ENCODE measurements at regions not wholly inside any gene's neighbourhood (a gene's known extent, or its start where the extent isn't known, plus 50 kb on each side); places are given as distances from the start of the nearest gene placed in this dataset.
"Not testable (repeated sequence)": the region's sequence is repeated elsewhere in the genome, so short reads cannot be mapped to it uniquely, and the experiment has no call there.

DNA sequence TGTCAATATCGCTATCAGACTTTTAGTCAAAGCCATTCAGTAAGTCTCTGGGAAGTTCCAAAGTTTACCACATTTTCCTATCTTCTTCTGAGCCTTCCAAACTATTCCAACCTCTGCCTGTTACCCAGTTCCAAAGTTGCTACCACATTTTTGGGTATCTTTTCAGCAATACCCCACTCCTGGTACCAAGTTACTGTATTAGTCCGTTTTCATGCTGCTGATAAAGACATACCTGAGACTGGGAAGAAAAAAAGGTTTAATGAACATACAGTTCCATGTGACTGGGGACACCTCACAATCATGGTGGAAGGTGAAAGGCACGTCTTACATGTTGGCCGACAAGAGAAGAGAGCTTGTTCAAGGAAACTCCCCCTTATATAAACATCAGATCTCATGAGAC, 307.2 kb downstream of the OXSM start:
- not testable (repeated sequence) for H3K79me1 ChIP-seq (ENCODE audit: low read length); H3K23ac ChIP-seq (ENCODE audit: low read length); H3K79me2 ChIP-seq (ENCODE audit: control insufficient read depth, insufficient read depth, low read length); H3K56ac ChIP-seq (ENCODE audit: low read length); H4K5ac ChIP-seq (ENCODE audit: low read length); H3K4me3 ChIP-seq (ENCODE audit: low read length); H3K27ac ChIP-seq (ENCODE audit: low read depth, low read length); H2BK15ac ChIP-seq (replicated peaks; ENCODE audit: low read depth); H3K18ac ChIP-seq (ENCODE audit: low read length); H3K36me3 ChIP-seq (ENCODE audit: control insufficient read depth, insufficient read depth, low read length); H2BK120ac ChIP-seq (ENCODE audit: low read depth, low read length); H3K4me1 ChIP-seq (ENCODE audit: control insufficient read depth, low read depth, low read length); H3K27me3 ChIP-seq (ENCODE audit: insufficient read depth, low read length, poor library complexity); H3K9ac ChIP-seq (ENCODE audit: low read length); H2AK5ac ChIP-seq (ENCODE audit: low read length); DNase-seq; H3K4me2 ChIP-seq (ENCODE audit: low read length); H3K4ac ChIP-seq (ENCODE audit: low read depth, low read length); H2BK5ac ChIP-seq (ENCODE audit: low read length); H4K8ac ChIP-seq (ENCODE audit: low read depth, low read length)
- WGBS (ENCODE audit: extremely low coverage, insufficient coverage, low lambda C conversion rate), result no CpG with 5 or more reads among the region's 4 CpGs

DNA sequence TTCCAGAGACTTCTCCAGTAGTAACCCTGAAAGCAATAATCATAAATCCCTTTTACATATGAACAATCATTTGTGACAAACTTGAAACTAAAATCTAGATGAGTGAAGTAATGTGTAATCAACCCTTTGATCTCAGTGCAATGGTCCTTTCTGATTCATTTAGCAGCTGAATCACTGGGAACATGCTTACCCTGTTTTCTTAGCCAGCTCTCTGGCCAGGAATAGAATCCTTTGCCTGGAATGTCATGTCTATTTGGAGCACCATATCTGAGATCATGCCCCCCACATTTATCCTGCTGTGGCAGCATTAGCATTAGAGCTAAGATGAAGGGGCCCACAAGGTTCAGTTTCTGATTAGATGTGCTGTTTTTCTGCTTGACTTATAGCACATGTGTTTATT, 309.8 kb downstream of the OXSM start:
- Histone ChIP-seq H3K36me3 (ENCODE audit: control insufficient read depth, insufficient read depth, low read length) (no peaks in the 10 kb centered on the region), H2BK120ac (ENCODE audit: low read depth, low read length) (no peak overlapping the region), H3K56ac (ENCODE audit: low read length) (no peak overlapping the region), H3K4me2 (ENCODE audit: low read length) (no peak overlapping the region), H3K27ac (ENCODE audit: low read depth, low read length) (no peak overlapping the region), H2BK15ac (replicated peaks; ENCODE audit: low read depth) (no peak overlapping the region), H2BK5ac (ENCODE audit: low read length) (no peak overlapping the region), H3K79me1 (ENCODE audit: low read length) (no peaks in the 10 kb centered on the region), H3K9ac (ENCODE audit: low read length) (no peak overlapping the region), H2AK5ac (ENCODE audit: low read length) (no peak overlapping the region), H3K18ac (ENCODE audit: low read length) (no peak overlapping the region), H3K4ac (ENCODE audit: low read depth, low read length) (no peak overlapping the region), H3K79me2 (ENCODE audit: control insufficient read depth, insufficient read depth, low read length) (no peaks in the 10 kb centered on the region), H3K4me1 (ENCODE audit: control insufficient read depth, low read depth, low read length) (no peaks in the 10 kb centered on the region), H4K5ac (ENCODE audit: low read length) (no peak overlapping the region), H3K27me3 (ENCODE audit: insufficient read depth, low read length, poor library complexity) (no peaks in the 10 kb centered on the region), H3K4me3 (ENCODE audit: low read length) (no peak overlapping the region), H3K23ac (ENCODE audit: low read length) (no peak overlapping the region), H4K8ac (ENCODE audit: low read depth, low read length) (no peak overlapping the region)
- peak; percentile 29 for DNase-seq

DNA sequence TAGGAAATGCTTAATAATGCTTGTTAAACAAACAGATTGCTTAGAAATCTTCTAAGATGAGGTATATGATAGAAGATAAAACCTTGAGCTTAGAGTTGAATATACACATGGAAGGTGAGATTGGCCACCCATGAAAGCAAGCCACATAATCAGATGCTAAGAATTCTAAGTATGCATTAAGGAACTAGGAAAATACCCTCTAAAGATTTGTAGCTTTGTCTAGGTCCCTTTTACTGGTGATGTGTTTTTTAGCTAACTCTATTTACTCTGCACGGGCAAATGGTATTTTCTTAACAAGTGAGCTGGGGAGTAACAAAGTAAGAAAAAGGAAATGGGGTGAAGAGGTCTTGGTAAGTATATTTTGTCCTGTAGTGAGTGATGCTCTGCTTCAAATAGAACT, 310.3 kb downstream of the OXSM start:
- Histone ChIP-seq H3K4ac (ENCODE audit: low read depth, low read length) (no peak overlapping the region), H3K4me1 (ENCODE audit: control insufficient read depth, low read depth, low read length) (no peaks in the 10 kb centered on the region), H3K27ac (ENCODE audit: low read depth, low read length) (no peak overlapping the region), H3K9ac (ENCODE audit: low read length) (no peak overlapping the region), H3K56ac (ENCODE audit: low read length) (no peak overlapping the region), H3K18ac (ENCODE audit: low read length) (no peak overlapping the region), H2BK15ac (replicated peaks; ENCODE audit: low read depth) (no peak overlapping the region), H3K4me3 (ENCODE audit: low read length) (no peak overlapping the region), H3K4me2 (ENCODE audit: low read length) (no peak overlapping the region), H4K8ac (ENCODE audit: low read depth, low read length) (no peak overlapping the region), H3K27me3 (ENCODE audit: insufficient read depth, low read length, poor library complexity) (no peaks in the 10 kb centered on the region), H3K36me3 (ENCODE audit: control insufficient read depth, insufficient read depth, low read length) (no peaks in the 10 kb centered on the region), H2AK5ac (ENCODE audit: low read length) (no peak overlapping the region), H3K79me2 (ENCODE audit: control insufficient read depth, insufficient read depth, low read length) (no peaks in the 10 kb centered on the region), H3K79me1 (ENCODE audit: low read length) (no peaks in the 10 kb centered on the region), H3K23ac (ENCODE audit: low read length) (no peak overlapping the region), H4K5ac (ENCODE audit: low read length) (no peak overlapping the region), H2BK5ac (ENCODE audit: low read length) (no peak overlapping the region), H2BK120ac (ENCODE audit: low read depth, low read length) (no peak overlapping the region)
- WGBS (ENCODE audit: extremely low coverage, insufficient coverage, low lambda C conversion rate), result no CpG with 5 or more reads among the region's 1 CpG
- no peak for DNase-seq

DNA sequence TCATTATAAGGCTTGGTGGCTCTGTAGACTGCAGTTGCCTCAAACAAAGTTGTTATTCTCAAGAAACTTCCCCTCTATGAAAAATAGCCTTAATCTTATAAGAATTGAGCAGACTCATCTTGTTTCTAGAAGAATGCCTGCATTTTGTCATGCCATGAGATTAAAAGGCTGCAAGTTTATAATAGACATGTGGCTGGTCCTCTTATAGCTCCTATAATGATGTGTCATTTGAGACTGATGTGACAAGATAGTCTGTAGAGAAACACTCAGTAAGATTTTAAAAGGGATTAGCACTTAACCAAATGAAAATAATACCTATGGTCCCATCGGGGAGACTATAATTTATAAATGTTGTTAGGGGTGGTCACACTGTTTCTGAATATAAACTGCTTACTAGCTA, 312.5 kb downstream of the OXSM start:
- no peaks in the 10 kb centered on the region for H3K79me1 ChIP-seq (ENCODE audit: low read length)
- no peaks in the 10 kb centered on the region for H3K36me3 ChIP-seq (ENCODE audit: control insufficient read depth, insufficient read depth, low read length)
- H3K4me3 ChIP-seq (ENCODE audit: low read length), result no peak overlapping the region
- no peaks in the 10 kb centered on the region for H3K79me2 ChIP-seq (ENCODE audit: control insufficient read depth, insufficient read depth, low read length)
- H2BK120ac ChIP-seq (ENCODE audit: low read depth, low read length), result no peak overlapping the region
- H3K56ac ChIP-seq (ENCODE audit: low read length), result no peak overlapping the region
- H3K27ac ChIP-seq (ENCODE audit: low read depth, low read length), result no peak overlapping the region
- no peak overlapping the region for H3K4ac ChIP-seq (ENCODE audit: low read depth, low read length)
- no peak overlapping the region for H3K4me2 ChIP-seq (ENCODE audit: low read length)
- no peak overlapping the region for H4K8ac ChIP-seq (ENCODE audit: low read depth, low read length)
- no CpG with 5 or more reads among the region's 1 CpG for WGBS (ENCODE audit: extremely low coverage, insufficient coverage, low lambda C conversion rate)
- no peak overlapping the region for H4K5ac ChIP-seq (ENCODE audit: low read length)
- H3K9ac ChIP-seq (ENCODE audit: low read length), result no peak overlapping the region
- H2BK15ac ChIP-seq (replicated peaks; ENCODE audit: low read depth), result no peak overlapping the region
- H3K27me3 ChIP-seq (ENCODE audit: insufficient read depth, low read length, poor library complexity), result no peaks in the 10 kb centered on the region
- H3K4me1 ChIP-seq (ENCODE audit: control insufficient read depth, low read depth, low read length), result no peaks in the 10 kb centered on the region
- H2AK5ac ChIP-seq (ENCODE audit: low read length), result no peak overlapping the region
- no peak for DNase-seq
- no peak overlapping the region for H3K18ac ChIP-seq (ENCODE audit: low read length)
- H2BK5ac ChIP-seq (ENCODE audit: low read length), result no peak overlapping the region
- no peak overlapping the region for H3K23ac ChIP-seq (ENCODE audit: low read length)

DNA sequence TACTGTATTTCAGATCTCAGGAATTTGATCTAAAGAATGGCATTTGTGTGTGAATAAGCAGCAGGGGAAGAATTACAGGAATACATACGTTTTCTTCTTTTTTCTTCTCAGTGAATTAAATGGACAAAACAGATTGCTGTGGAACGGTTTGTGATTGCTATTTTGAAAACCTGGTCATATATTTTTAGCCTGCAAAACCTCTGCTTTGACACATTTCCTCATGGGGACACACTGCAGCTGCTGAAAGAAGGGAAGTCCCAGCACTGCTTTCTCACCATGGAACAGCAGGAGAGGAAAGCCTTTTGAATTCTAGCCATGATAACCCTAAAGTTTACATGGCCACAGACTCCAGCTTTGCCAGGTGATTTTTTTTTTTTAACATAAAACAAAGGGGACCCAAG, 315.0 kb downstream of the OXSM start:
- H3K56ac ChIP-seq (ENCODE audit: low read length), result no peak overlapping the region
- H2BK5ac ChIP-seq (ENCODE audit: low read length), result no peak overlapping the region
- H4K5ac ChIP-seq (ENCODE audit: low read length), result no peak overlapping the region
- no peak overlapping the region for H3K4me3 ChIP-seq (ENCODE audit: low read length)
- H3K36me3 ChIP-seq (ENCODE audit: control insufficient read depth, insufficient read depth, low read length), result no peaks in the 10 kb centered on the region
- no peak overlapping the region for H3K4me2 ChIP-seq (ENCODE audit: low read length)
- no peaks in the 10 kb centered on the region for H3K79me2 ChIP-seq (ENCODE audit: control insufficient read depth, insufficient read depth, low read length)
- no peaks in the 10 kb centered on the region for H3K79me1 ChIP-seq (ENCODE audit: low read length)
- no peak overlapping the region for H3K27ac ChIP-seq (ENCODE audit: low read depth, low read length)
- H2BK15ac ChIP-seq (replicated peaks; ENCODE audit: low read depth), result no peak overlapping the region
- H3K27me3 ChIP-seq (ENCODE audit: insufficient read depth, low read length, poor library complexity), result no peaks in the 10 kb centered on the region
- peak overlapping the region; percentile 92 for H2BK120ac ChIP-seq (ENCODE audit: low read depth, low read length)
- no peak overlapping the region for H4K8ac ChIP-seq (ENCODE audit: low read depth, low read length)
- H3K18ac ChIP-seq (ENCODE audit: low read length), result no peak overlapping the region
- no peak overlapping the region for H3K23ac ChIP-seq (ENCODE audit: low read length)
- H2AK5ac ChIP-seq (ENCODE audit: low read length), result no peak overlapping the region
- no CpG with 5 or more reads among the region's 2 CpGs for WGBS (ENCODE audit: extremely low coverage, insufficient coverage, low lambda C conversion rate)
- H3K9ac ChIP-seq (ENCODE audit: low read length), result no peak overlapping the region
- H3K4ac ChIP-seq (ENCODE audit: low read depth, low read length), result no peak overlapping the region
- H3K4me1 ChIP-seq (ENCODE audit: control insufficient read depth, low read depth, low read length), result no peaks in the 10 kb centered on the region
- DNase-seq, result peak; percentile 25

DNA sequence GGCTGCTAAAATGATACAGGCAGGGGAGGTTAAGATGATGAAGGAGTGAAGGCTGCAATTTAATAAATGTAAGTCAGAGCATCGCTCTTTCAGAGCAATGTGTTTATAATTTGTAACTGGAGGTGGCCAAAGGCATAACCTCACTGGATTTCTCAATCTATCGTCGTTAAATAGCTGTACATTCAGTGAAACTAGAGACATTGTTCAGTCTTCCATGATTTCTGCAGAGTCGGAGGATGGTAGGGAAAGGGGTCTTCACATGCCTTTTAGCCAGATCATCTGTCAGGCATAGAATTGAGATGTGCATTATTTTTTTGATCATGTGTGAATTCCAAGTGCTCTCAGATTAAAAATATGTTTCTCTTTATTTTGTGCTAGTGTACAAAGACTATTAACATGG, 315.4 kb downstream of the OXSM start:
- H3K4me1 ChIP-seq (ENCODE audit: control insufficient read depth, low read depth, low read length), result no peaks in the 10 kb centered on the region
- no peak overlapping the region for H4K5ac ChIP-seq (ENCODE audit: low read length)
- no peak overlapping the region for H3K27ac ChIP-seq (ENCODE audit: low read depth, low read length)
- no peak overlapping the region for H2AK5ac ChIP-seq (ENCODE audit: low read length)
- H3K4me3 ChIP-seq (ENCODE audit: low read length), result no peak overlapping the region
- no peak overlapping the region for H3K23ac ChIP-seq (ENCODE audit: low read length)
- no peak overlapping the region for H2BK5ac ChIP-seq (ENCODE audit: low read length)
- H3K4me2 ChIP-seq (ENCODE audit: low read length), result no peak overlapping the region
- H3K27me3 ChIP-seq (ENCODE audit: insufficient read depth, low read length, poor library complexity), result no peaks in the 10 kb centered on the region
- H3K18ac ChIP-seq (ENCODE audit: low read length), result no peak overlapping the region
- no peak overlapping the region for H3K9ac ChIP-seq (ENCODE audit: low read length)
- WGBS (ENCODE audit: extremely low coverage, insufficient coverage, low lambda C conversion rate), result no CpG with 5 or more reads among the region's 4 CpGs
- no peaks in the 10 kb centered on the region for H3K36me3 ChIP-seq (ENCODE audit: control insufficient read depth, insufficient read depth, low read length)
- H3K56ac ChIP-seq (ENCODE audit: low read length), result no peak overlapping the region
- no peaks in the 10 kb centered on the region for H3K79me1 ChIP-seq (ENCODE audit: low read length)
- H3K79me2 ChIP-seq (ENCODE audit: control insufficient read depth, insufficient read depth, low read length), result no peaks in the 10 kb centered on the region
- H2BK15ac ChIP-seq (replicated peaks; ENCODE audit: low read depth), result no peak overlapping the region
- no peak overlapping the region for H4K8ac ChIP-seq (ENCODE audit: low read depth, low read length)
- no peak overlapping the region for H3K4ac ChIP-seq (ENCODE audit: low read depth, low read length)
- peak overlapping the region; percentile 92 for H2BK120ac ChIP-seq (ENCODE audit: low read depth, low read length)
- no peak for DNase-seq

Measured in mesendoderm (in vitro differentiated cells).